Esophagus mucosa (tissue), 1 donor: ENCODE measurements at regions not wholly inside any gene's neighbourhood (a gene's known extent, or its start where the extent isn't known, plus 50 kb on each side); places are given as distances from the start of the nearest gene placed in this dataset.

Experiments used
- ATAC-seq: fragments of 200-7000 bp; cut with Tn5 transposase; one replicate; pipeline ENCODE4 v1.9.1; 2020
- donor health status: DM: yes; HTN: yes; CAD: no.

DNA sequence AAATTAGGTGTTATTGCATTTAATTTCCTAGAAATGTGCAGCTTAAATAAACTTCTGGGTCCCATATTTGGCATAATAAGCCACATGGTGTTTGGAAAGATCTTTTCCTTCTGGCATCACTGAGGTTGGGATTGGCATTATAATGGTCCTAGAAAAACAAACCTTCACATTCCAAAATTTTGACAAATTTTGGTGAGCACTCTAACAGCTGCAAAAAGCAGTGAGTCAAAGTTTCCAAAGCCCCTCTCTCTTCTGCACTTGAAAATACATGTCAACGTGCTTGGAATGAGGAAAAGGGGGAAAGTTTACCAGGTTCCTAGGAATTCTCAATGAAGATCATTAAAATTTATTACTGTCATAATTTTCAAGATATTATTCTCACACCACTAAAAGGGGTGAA, 77.8 kb upstream of the STK17B start:
- no peak for ATAC-seq

DNA sequence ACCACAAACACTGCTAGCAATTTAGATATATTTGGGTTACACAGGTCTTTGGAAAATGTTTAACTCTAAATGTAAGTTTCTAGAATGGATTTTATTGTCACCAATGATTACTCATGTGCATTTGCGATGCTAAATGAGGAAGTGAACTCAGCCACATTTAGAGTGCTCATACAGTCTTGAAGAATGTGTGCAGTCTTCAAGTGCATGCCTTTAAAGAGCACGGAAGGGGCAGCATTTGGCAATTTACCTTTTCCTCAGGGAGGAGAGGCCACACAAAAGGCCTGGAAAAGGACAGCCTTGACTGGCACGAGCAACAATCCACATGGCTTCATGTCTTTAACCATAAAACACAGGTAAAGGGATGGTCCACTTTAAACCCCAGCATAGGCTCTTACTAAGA, 78.5 kb upstream of the STK17B start:
- ATAC-seq, result peak; percentile 43

DNA sequence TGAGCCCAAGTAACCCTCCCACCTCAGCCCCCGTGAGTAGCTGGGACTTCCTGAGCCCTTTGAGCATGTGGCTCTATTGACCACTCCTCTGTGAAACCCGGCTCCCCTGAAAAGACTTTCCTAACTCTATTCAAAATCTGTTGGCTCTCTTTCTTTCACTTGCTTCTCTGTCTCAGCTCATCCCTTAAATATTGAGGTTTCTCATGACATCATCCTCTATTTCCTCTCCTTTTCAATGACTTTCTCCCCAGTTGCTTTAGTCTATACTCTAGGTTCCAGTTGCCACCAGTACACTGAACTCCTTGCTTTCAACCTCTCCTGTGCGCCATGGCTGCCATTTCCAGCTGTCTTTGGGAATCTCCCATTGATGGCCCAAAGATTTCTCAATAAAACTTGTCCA, 79.8 kb upstream of the STK17B start:
- no peak for ATAC-seq

DNA sequence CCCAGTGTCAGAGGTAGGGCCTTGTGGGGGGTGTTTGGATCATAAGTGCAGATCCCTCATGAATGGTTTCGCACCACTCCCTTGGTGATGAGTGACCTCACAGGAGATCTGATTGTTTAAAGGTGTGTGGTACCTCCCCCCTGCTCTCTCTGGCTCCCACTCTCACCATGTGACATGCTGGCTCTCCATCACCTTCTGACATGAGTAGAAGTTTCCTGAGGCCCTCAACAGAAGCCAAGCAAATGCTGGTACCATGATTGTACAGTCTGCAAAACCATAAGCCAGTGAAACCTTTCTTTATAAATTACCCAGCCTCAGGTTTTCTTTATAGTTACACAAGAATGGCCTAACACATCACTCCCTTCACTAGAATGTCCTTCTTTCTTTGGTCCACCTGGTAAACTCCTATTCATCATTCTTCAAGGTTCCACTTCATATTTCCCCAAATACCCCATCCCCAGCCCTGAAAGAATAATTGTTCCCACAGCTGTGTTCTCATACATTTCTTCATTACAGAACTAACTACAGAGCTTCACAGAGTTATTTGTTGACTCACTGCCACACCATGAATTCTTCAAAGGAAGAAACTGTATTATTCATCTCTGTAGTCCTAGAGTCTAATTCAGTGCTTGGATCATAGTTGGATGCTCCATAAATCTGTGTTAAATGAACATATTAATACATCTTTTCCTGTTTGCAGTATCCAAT, 81.2 kb upstream of the STK17B start:
- peak; percentile 43 for ATAC-seq

DNA sequence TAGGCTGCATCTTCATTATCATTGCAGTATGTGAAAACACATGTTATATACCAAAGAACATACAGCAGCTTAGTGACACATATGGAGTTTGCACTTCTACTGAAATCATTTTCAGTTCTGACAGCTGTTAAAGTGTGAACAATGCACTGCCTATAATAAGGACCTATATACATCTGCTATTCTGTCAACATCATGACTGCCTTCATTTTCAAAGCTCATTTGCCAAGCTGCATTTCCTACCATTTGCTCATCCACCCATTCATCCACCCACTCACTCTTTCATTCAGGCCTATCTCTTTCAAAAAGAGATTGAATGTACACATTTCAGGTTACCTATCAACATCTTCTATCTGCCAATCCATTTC, 81.7 kb upstream of the STK17B start:
- no peak for ATAC-seq

DNA sequence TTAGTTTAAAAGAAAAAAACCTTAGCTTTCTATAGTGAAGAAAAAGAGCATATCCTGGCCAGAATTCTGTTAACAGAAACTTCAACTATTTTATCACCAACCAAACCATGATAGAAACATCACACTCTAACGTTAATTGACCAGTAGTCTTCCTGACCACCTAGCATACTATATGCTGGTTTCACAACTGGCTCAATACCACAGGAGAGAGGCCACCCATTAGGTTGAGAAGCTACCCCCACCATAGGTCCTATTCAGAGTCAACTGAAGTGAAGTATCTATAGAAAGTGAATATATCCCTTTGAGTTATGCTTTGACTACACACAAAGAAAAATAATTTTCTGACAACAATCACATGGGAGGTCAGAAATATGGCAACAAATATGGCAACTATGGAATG, 85.2 kb upstream of the STK17B start:
- no peak for ATAC-seq

DNA sequence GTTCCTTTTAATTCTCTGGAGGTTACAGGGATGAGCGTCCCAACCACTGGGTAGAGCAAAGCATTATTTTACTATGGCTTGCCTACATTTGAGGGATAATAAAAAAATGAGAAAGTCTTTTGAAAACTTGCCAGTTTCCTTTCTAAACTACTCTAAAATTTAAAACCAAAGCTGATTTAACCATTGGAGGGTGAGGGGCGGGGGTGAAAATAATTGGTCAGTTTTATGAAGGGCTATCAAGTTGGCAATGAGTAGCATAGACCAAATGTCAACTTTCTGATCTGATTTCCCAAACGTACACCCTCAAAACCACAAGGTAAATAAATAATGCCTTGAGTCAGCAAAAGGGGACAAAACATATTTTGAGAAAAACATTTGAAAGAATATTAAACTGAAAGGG, 85.7 kb upstream of the STK17B start:
- ATAC-seq, result no peak

DNA sequence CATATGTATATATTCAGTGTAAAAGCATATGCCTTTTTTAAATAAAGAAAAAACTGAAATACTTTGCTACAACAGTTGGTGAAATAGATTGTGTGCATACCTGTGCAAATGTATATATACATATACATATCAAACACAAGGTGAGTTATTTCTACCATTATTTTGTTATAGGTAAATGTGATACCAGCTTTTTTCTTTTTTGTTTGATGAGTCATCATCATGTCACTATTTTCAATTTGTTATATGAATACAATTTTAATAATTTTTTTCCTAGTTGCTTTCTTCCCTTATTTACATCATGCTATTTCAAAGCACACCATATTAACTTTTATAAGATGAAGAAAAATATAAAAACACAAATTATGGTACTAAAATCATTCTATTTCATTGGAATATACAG, 87.0 kb upstream of the STK17B start:
- no peak for ATAC-seq

DNA sequence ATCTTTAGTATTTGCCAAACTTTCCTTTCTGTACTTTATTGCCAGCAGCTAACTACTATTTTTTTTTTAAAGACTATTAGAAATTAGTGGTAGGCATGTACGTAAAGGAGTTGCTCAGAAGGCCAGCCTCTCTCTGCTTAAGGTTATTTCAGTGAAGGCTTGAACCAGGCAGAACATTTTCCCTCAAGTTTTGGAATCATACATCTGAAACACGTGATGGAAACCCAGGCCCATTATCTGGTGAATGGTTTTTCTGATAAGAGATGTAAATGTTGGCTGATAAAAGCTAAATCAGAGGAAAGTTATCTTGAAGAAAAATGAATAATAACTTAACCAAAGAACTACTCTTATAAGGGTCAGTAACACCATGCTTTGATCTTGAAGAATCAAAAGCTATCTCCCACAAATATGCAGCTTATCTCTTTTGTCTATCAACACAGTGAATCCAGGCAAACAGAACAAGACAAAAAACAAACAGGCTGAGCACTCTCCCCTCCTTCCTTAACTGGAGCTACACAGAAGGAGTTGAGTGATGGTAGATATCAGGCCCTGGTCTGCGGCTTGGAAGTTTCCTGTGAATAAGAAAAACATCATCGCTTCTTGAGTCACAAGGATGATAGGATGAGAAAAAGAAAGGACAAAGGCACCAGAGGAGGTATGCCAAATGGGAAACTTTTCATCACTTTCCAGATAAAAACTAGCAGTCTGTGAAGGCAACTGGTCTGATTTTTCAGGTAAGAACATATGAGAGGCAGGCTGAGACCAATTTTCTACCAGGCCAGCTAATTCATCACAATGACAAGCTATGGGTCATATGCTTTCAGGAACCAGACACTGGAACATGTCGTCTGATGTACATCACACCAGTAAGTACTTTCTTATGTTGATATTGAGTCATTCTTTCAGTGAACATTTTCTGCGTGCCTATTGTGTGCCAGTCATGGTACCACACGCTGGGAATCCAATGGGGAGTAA, 88.4 kb upstream of the STK17B start:
- ATAC-seq, result peak; percentile 90

DNA sequence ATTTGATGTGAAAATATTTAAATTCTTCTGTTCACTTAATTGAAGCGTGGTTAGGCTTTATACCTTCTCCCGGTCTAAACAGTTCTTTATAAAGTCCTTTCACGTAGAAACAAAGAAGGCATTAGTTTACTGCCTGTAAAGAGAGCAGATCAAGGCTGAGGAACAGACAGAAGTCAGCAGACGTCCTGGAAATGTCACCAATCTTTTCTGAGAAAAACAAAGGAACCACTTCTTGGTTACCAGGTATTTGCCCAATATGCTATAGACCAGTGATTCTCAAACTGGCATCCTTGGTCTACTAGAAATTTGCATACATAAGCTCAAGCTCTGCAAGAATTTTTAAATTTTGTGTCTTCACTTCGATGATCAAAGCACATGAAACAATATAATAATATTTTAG, 89.2 kb upstream of the STK17B start:
- no peak for ATAC-seq

DNA sequence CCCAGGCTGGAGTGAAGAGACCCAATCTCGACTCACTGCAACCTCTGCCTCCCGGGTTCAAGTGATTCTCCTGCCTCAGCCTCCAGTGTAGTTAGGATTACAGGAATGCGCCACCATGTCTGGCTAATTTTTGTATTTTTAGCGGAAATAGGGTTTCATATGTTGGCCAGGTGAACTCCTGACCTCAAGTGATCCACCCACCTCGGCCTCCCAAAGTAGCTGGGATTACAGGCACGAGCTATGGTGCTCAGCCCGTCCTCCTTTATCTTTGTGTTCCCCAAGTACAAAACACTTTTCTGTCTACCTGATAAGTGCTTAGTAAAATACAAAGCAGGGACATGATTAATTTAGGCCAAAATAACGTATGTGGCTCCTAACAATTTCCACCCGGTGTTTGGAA, 91.2 kb upstream of the STK17B start:
- no peak for ATAC-seq

DNA sequence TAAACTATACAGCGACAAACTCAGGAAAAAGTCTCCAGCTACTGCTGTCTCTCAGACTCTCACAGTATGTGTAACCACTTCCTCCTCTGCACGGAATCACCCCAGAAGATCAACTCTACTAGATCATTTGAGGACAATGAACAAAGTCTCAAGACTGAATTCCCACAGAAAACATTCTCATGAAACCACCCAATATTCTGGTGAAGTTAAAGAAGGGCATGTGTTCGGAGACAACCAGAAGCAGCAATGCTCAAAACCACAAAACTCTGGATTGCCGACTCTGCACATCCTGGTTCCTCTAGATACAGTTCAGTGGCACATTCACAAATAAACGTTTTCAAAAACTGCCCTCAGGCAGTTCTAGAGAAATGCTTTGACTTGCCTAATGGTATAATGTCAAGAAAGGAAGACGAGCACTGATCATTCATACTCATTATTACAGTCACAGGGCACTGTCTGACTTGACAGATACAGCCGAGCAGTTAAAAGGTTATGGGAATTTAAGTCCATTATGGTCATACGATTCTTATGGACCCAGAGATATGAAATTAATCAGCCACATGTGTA, 91.9 kb upstream of the STK17B start:
- peak; percentile 81 for ATAC-seq

DNA sequence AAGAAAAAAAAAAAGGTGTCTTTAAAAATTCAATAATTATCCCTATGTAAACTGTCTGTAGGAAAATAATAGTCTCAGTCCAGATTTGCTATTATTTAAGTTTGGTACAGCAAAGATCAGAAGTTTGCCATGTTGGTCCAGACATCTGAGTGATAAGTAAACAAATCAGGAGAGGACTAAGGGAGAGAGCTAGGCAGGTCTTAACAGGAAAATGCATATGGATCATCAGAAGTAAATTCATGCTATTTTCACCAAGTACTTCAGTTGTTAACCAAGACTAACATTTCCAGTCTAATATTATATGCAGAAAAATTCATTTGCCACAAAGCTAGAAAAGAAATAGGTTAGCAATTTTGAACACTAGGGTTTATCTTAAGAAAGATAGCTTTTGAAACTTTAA, 95.0 kb upstream of the STK17B start:
- ATAC-seq, result no peak

DNA sequence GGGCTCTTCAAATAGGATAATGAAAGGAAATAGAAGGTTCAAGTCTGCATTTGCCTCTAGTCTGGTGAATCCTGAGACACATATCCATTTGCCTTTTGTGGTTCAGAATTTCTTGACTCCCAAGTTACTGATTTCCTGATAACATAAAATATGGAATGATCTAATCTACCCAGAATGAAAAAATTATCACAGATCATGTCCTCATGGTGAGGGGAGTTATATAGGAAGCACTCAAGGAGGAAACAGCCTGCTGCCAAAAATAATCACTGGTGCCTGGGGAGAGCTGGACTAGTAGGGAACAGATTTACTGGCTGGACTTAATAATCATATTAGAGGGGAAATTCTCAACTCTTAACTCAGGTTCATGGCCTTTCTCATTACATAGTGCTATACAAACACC, 95.5 kb upstream of the STK17B start:
- no peak for ATAC-seq

DNA sequence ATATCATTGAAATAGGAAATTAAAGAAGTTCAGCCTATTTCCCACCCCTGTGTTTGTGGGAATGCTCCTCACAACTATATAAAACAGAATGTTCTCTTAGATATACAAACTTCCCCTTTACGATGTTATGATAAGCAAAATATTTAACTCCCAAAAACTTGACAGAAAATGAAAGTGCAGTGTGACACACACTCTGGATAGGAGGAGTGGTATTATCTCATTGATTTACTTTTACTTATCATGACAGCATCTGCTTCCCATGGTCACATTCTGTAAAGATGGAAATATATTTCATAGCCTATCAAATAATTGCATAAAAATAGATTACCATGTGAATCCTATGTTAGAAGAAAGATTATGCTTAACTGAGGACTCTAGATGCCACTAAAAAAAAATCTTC, 96.6 kb upstream of the STK17B start:
- ATAC-seq, result no peak

DNA sequence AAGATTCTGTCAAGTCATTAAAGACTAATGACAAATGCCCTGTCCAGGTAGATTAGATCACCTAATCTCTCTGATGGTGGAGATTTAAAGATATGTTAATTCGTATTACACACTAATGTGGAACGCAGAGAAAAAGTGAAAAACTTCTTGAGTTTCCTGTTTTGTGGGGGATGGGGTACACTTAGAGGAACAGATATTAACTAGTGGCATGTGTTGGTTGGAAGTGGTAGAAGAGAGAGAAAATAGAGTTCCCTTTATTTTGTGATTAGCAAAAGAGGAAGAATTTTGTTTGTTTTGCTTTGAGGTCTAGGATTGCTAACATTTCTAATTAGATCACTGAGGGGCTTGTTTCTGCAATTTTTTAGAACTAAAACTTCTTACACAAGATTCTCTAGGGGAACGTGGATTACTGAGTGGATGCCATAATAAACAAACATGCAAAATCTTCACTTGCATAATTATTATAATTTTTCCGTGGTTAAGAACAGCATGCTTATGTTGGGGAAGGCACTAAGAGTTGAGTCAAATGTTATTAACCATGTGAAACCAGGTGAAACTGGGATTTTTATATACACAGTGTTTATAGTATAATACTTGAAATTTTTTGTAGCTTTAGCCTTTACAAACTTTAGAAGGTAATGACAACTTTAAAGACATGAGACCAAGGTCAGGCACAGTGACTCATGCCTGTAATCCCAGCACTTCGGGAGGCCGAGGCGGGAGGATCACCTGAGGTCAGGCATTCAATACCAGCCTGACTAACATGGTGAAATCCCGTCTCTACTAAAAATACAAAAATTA, 97.4 kb upstream of the STK17B start:
- peak; percentile 62 for ATAC-seq

DNA sequence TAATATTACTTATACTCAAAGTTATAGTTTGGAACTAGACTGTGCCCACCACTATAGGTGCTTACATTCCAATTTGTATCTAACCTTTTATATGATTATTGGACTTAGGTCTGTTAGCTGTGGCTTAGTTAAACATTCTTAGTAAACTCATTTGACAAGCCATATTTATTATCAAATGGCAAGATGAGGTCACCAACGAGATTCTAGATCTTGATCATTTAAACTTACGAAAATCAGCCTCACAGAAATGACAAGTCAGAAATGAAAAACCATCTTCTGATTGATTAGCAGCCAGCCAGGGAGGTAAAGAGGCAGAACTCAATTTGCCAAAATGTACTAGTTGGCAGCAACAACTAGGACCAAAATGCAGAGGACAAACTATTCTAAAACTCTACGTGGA, 100.4 kb upstream of the STK17B start:
- ATAC-seq, result no peak

DNA sequence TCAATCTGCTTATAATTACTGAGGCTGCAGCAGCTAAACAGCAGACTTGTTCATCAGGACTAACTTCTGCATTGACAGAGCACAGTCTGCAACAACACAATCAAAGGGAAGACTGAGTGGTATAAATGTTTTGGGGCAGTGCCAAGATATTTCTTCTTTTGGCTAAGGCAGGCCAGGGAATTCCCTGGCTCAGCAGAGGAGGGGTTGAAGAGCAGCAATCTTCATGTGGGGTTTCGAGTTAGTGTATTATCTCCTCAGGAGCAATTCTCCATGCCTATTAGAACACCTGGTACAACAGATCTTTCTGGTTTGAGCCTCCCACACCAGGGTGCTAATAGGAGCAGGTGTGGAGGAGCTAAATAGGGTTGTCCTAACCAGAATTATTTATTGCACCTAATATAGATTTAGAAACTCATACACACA, 103.0 kb upstream of the STK17B start:
- peak; percentile 52 for ATAC-seq

DNA sequence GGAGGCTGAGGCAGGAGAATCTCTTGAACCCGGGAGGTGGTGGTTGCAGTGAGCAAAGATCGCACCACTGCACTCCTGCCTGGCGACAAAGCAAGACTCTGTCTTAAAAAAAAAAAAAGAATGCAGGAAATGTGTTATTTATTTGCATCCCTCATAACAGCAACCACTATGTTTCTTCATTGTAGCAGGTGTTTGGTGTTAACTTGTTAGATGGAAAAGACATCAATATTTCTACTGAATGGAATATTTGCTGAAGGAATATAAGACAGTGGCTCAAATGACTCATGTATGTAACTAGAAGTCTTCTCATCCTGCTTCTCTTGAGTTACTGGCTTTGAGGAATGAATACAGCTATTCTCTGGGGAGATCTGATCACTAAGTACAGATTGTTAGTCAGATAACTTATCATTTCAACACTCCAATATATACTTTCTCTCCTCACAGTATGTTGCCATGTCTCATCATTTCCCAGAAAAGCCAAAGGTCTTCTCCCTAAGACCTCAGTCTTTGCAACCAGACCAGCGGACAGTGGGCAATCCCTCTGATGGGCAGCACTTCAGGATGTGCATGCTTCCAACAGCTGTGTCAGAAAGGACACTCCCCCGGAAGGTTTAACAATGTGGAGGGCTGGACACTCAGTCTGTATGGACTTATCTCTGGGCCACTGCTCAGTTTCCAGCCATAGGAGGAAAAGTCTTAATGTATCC, 104.4 kb upstream of the STK17B start:
- ATAC-seq, result peak; percentile 33

DNA sequence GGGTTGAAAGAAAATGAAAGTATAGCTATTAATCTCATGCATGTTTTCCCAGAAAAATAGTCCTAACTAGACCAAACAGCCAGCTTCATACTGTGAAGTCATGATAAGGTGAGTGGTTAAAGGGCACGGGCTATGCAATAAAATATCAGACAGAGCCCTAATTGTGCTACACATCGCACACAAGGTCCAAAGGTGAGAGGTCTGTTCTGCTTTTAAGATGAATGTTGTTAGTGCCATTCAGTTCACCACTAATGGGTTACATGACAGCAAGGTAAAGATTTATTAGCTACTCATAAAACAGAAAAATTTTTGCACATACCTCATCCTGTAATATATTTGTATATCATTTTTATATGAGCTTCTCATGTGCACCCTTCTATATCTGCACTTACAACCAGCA, 105.0 kb upstream of the STK17B start:
- ATAC-seq, result no peak

DNA sequence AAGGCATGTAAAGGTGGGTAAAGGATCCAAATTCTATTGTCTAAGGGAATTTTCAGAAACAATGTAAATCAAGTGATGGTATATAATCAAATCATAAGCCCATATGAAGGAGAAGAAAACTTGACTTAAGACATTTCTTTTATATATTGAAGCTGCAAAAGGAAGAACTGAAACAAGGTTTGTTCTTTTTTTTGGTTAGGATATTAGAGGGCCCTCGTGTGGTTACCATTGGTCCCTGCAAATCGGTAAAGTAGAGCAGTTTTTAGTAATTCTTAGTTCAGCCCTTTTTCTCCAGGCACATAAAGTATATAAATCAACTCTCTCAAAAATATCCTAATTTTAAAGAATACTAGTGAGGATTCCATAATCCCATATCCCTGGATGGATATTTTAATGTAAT, 105.6 kb upstream of the STK17B start:
- ATAC-seq, result peak; percentile 47

DNA sequence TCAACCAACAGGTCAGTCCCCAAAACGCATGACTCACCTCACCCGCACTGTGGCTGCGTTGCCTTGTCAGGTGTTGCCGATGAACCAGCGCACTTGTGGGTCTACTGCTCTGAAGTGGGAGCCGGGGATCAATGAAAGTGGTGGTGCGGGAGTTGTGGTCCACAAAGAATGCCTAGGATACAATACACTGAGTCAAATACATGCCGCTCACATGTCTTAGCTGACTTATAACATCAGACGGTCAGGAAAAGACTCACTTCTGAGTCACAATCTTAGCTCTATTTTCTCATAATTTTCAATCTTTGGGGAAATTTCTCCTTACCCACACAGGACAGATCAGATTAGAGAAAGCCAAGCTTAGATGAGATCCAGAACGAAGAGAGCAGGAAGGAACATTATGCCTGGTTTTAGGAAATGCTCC, 107.1 kb upstream of the STK17B start:
- ATAC-seq, result no peak
